PC-9 (cell line): ENCODE measurements at regions not wholly inside any gene's neighbourhood (a gene's known extent, or its start where the extent isn't known, plus 50 kb on each side); places are given as distances from the start of the nearest gene placed in this dataset.

ENCODE experiments used
- BruUV-seq: library from RNA; stranded (reverse); fragments of 400-500 nt; replicated peaks from 2 replicates; lab custom pipeline; 2021; lab: Mats Ljungman, UMichigan
- CTCF ChIA-PET: fragments of 300-600 bp; sonication (Branson Sonifier 250); formaldehyde crosslinking; loops from one replicate; lab custom pipeline; 2022; ENCODE audit warnings: antibody characterized with exemption; lab: Charles Lee
- POLR2A ChIA-PET: fragments of 300-600 bp; sonication (Branson Sonifier 250); formaldehyde crosslinking; loops from one replicate; lab custom pipeline; 2022; ENCODE audit warnings: antibody characterized with exemption; ENCODE audit not compliant: unreplicated experiment; lab: Charles Lee
- DNase-seq, 2 experiments: peaks; one replicate each; pipeline versions ENCODE4 v3.0.0 to v3.0.0-alpha.2; 2015 to 2022; ENCODE audit warnings: mixed read lengths in 1 of 2
- H2AFZ ChIP-seq: fragments of 200-600 bp; sonication (generic); 2 replicates; pipeline ENCODE4 v1.8.1; 2017; ENCODE audit warnings: antibody characterized with exemption
- H3F3A ChIP-seq: fragments of 200-600 bp; sonication (generic); 2 replicates; pipeline ENCODE4 v1.8.1; 2017; ENCODE audit warnings: antibody characterized with exemption, mild to moderate bottlenecking, low read depth; ENCODE audit not compliant: insufficient read depth
- H3K27ac ChIP-seq: fragments of 200-600 bp; sonication (generic); 2 replicates; pipeline ENCODE4 v1.6.1; 2016; ENCODE audit warnings: mixed run types
- H3K27me3 ChIP-seq: fragments of 200-600 bp; sonication (generic); 2 replicates; pipeline ENCODE4 v1.6.1; 2016; ENCODE audit warnings: low read depth, mixed run types; ENCODE audit not compliant: insufficient read depth
- H3K36me3 ChIP-seq: fragments of 200-600 bp; sonication (generic); 2 replicates; pipeline ENCODE4 v1.6.1; 2016; ENCODE audit warnings: low read depth, mixed run types
- H3K4me1 ChIP-seq: fragments of 200-600 bp; sonication (generic); replicated peaks from 2 replicates; pipeline ENCODE4 v1.6.1; 2016; ENCODE audit warnings: mixed run types; ENCODE audit not compliant: insufficient read depth
- H3K4me2 ChIP-seq: fragments of 200-600 bp; sonication (generic); 2 replicates; pipeline ENCODE4 v1.6.1; 2017; ENCODE audit warnings: mixed run types
- H3K4me3 ChIP-seq: fragments of 200-600 bp; sonication (generic); 2 replicates; pipeline ENCODE4 v1.6.1; 2016; ENCODE audit warnings: mixed run types
- H3K79me2 ChIP-seq: fragments of 200-600 bp; sonication (generic); 2 replicates; pipeline ENCODE4 v1.6.1; 2017; ENCODE audit warnings: low read depth, mixed run types
- H3K9me2 ChIP-seq: fragments of 200-600 bp; sonication (generic); 2 replicates; pipeline ENCODE4 v1.8.1; 2017; ENCODE audit warnings: mild to moderate bottlenecking; ENCODE audit not compliant: insufficient read depth
- H3K9me3 ChIP-seq: fragments of 200-600 bp; sonication (generic); 2 replicates; pipeline ENCODE4 v1.8.1; 2016; ENCODE audit warnings: low read depth; ENCODE audit not compliant: insufficient read depth
- H4K20me1 ChIP-seq: fragments of 200-600 bp; sonication (generic); 2 replicates; pipeline ENCODE4 v1.8.1; 2017; ENCODE audit not compliant: insufficient read depth
- CTCF ChIP-seq: fragments of 200-600 bp; sonication (generic); conservative IDR thresholded peaks from 2 replicates; pipeline ENCODE4 v1.6.1; 2017; ENCODE audit warnings: mixed run types, antibody characterized with exemption, mild to moderate bottlenecking, moderate library complexity
- EZH2 ChIP-seq: fragments of 200-600 bp; sonication (generic); IDR thresholded peaks from 2 replicates; pipeline ENCODE4 v1.8.0; 2017; ENCODE audit warnings: antibody characterized with exemption, low read depth
- intact Hi-C: fragments of 100-400 bp; cut with micrococcal nuclease; formaldehyde crosslinking; loops from one replicate; pipeline ENCODE4 v1.10.0; 2022; ENCODE audit not compliant: unreplicated experiment

GRCh38 chr3:14057701-14058100 is 67.0 kb downstream of the CHCHD4 start:
- H3K4me2 ChIP-seq, result no peak overlapping the region
- no peaks in the 10 kb centered on the region for H3K79me2 ChIP-seq
- intact Hi-C loops, result no loop called here
- DNase-seq, result peak in 1 of 2 experiments; percentile 40
- H3K27ac ChIP-seq, result no peak overlapping the region
- H3K4me3 ChIP-seq, result no peak overlapping the region
- no peaks in the 10 kb centered on the region for H4K20me1 ChIP-seq
- H3K9me2 ChIP-seq, result no peaks in the 10 kb centered on the region; the same call in 1 of the 2 replicates
- no peaks in the 10 kb centered on the region for H3K4me1 ChIP-seq
- H3K36me3 ChIP-seq, result no peaks in the 10 kb centered on the region
- no peaks in the 10 kb centered on the region for H3F3A ChIP-seq
- TF ChIP-seq EZH2, result no peak
- no peak for TF ChIP-seq CTCF
- CTCF ChIA-PET, result interaction anchor here (0.7 kb wide), 1 partner anchor 9 kb away, joined by 3 read pairs; no protein-coding TSS in a partner anchor
- POLR2A ChIA-PET, result no interaction called here
- H3K27me3 ChIP-seq, result no peaks in the 10 kb centered on the region
- H3K9me3 ChIP-seq, result no peaks in the 10 kb centered on the region
- no peak overlapping the region for H2AFZ ChIP-seq
- BruUV-seq, result no TSS peak

- intact Hi-C loops, result no loop called here
- Histone ChIP-seq H3F3A (no peaks in the 10 kb centered on the region), H3K27ac (no peak overlapping the region), H3K9me2 (no peaks in the 10 kb centered on the region), H3K9me3 (no peaks in the 10 kb centered on the region), H4K20me1 (no peaks in the 10 kb centered on the region), H2AFZ (no peak overlapping the region), H3K79me2 (no peaks in the 10 kb centered on the region), H3K4me2 (no peak overlapping the region), H3K27me3 (peaks cover 14% of the 10 kb centered on the region), H3K4me1 (no peaks in the 10 kb centered on the region), H3K36me3 (no peaks in the 10 kb centered on the region), H3K4me3 (no peak overlapping the region)
- ChIA-PET CTCF (no interaction called here), POLR2A (no interaction called here)
- no TSS peak for BruUV-seq
- no peak for TF ChIP-seq EZH2
- no peak for TF ChIP-seq CTCF
- DNase-seq, result no peak
These were observed 76.8 kb downstream of the CHCHD4 start for GRCh38 chr3:14047841-14048240.

GRCh38 chr3:14047027-14047426 is 77.6 kb downstream of the CHCHD4 start:
- POLR2A ChIA-PET, result no interaction called here
- peaks cover 19% of the 10 kb centered on the region for H3K27me3 ChIP-seq

More at GRCh38 chr3:14047027-14047426, 77.6 kb downstream of the CHCHD4 start:
- Histone ChIP-seq H4K20me1 (no peaks in the 10 kb centered on the region), H3K4me2 (no peak overlapping the region), H3K27ac (no peak overlapping the region), H3K79me2 (no peaks in the 10 kb centered on the region), H3K9me2 (no peaks in the 10 kb centered on the region), H3K4me3 (no peak overlapping the region), H3K9me3 (no peaks in the 10 kb centered on the region), H3F3A (no peaks in the 10 kb centered on the region), H2AFZ (no peak overlapping the region), H3K4me1 (no peaks in the 10 kb centered on the region), H3K36me3 (no peaks in the 10 kb centered on the region)
- CTCF ChIA-PET, result no interaction called here
- intact Hi-C loops, result no loop called here
- BruUV-seq, result no TSS peak
- TF ChIP-seq CTCF, result no peak
- TF ChIP-seq EZH2, result no peak
- DNase-seq, result no peak
